Cerebellar cortex (tissue), 1 donor: ENCODE measurements at regions not wholly inside any gene's neighbourhood (a gene's known extent, or its start where the extent isn't known, plus 50 kb on each side); places are given as distances from the start of the nearest gene placed in this dataset.

Experiments used
- DNase-seq: peaks from one replicate; pipeline ENCODE4 v3.0.0-alpha.2; 2015; ENCODE audit warnings: low spot score

- DNase-seq, result no peak
Observed at GRCh38 chr4:123878976-123879375, 482.4 kb downstream of the SPRY1 start.

GRCh38 chr4:123880631-123881030 lies 484.0 kb downstream of the SPRY1 start:
- no peak for DNase-seq

DNA sequence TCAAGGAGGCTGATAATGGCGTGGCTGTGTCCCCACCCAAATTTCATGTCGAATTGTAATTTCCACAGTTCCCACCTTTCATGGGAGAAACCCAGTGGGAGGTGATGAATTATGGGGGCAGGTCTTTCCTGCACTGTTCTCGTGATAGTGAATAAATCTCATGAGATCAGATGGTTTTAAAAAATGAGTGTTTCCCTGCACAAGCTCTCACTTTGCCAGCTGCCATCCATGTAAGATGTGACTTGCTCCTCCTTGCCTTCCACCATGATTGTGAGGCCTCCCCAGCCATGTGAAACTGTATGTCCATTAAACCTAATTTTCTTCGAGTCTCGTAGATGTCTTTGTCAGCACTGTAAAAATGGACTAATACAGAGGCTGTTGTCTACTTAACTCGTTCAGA lies 488.3 kb downstream of the SPRY1 start:
- no peak for DNase-seq

DNA sequence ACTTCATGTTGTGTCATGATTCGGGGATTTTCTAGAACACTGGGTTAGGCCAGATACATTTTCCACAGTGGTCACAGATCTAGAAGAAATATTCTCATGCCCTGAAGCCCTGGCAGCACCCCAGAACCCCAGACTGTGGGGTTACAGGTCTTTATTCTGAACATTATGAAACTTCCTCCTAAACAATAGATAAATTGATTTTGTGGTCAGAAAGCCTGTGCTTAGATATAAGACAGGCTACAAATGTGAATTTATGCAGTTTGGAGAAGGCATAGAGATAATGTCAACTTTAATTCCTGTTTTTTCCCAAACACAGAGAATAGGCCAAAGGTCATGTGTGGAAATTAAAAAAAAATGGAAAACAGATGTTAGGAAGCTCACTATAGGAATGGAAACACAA lies 492.9 kb downstream of the SPRY1 start:
- no peak for DNase-seq

DNA sequence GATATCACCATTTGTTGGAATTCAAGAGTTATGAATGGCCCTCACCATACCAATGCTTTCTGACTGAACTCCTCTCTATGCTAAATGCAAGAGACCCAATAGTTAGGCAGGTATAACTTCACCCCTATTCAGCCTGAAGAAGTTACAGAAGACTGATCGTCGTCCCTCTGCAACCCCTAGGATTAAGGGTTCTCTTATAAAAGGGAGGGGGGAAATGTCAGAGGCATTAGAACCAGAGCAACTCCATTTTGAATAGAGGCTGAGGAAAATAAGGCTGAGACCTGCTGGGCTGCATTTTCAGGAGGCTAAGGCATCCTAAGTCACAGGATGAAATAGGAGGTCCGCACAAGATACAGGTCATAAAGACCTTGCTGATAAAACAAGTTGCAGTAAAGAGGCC lies 494.3 kb downstream of the SPRY1 start:
- no peak for DNase-seq

- no peak for DNase-seq
Observed at GRCh38 chr4:123891881-123892280, 495.3 kb downstream of the SPRY1 start.

DNA sequence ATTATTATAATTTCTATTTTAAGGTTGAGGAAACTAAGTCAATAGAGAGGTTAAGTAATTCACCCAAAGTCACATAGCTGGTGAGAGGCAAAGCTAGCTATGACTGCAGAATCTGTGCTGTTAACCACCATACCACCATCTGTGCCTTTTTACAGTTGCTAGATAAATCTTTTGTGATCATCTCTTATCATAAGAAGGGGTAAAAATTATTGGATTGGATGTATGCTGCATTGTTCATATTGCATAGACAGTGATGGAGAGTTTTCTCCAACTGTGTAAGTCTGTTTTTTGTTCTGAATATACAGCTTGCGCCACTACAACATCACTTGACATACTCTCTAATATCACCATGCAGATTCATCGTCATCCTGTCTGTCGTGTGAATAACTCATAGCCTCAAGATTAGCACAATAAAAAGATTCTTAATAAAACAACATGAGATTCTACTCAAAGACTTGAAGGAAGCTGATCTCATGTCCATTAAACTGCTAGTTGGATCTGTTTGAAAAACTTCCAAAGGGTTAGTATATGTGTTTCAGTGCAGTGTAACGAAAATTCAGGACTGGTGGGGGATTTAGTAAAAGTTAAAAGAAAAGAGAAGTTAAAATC lies 495.9 kb downstream of the SPRY1 start:
- DNase-seq, result no peak

DNA sequence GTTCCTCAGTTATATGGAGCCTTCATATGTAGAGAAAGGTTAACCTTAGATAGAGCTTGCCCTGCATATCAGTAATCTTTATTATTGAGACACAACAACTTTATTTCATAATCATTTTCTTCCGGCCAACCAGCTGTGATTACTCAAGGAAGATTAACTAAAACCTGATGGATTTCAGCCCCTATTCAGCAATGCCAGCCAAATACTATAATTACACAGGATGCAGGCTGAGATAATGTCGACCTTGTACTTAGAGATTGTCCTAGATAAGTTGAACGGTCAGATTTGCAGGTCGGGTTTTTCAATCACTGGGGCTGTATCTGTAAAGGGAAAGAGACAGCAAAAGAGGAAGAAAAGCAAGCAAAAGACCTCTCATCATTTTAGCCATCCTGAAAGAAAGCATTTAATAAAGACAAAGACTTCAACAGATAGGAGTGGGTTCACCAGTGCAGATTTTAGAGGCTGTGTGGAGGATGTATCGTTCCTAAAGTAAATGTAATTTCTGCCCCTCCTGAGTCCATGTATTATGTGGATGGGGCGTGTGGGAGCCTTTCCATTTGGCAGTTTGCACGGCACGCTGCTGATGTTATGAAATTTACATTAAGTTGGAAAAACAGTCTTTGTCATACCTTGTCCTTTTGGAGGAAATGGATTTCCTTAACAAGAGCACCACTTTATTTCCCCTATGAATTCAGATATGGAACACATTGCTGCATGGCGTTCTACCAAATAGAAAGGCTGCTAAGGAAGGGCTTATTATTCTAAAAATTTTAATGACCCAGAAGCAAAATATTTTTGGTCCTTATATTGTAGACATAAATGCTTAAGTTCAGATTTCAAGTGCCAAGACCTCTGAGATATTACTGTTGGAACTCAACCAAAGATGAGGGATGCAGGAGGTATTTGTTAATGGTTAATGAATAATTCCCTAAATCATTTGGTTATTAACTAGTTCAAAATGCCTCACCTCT lies 496.7 kb downstream of the SPRY1 start:
- DNase-seq, result no peak

DNA sequence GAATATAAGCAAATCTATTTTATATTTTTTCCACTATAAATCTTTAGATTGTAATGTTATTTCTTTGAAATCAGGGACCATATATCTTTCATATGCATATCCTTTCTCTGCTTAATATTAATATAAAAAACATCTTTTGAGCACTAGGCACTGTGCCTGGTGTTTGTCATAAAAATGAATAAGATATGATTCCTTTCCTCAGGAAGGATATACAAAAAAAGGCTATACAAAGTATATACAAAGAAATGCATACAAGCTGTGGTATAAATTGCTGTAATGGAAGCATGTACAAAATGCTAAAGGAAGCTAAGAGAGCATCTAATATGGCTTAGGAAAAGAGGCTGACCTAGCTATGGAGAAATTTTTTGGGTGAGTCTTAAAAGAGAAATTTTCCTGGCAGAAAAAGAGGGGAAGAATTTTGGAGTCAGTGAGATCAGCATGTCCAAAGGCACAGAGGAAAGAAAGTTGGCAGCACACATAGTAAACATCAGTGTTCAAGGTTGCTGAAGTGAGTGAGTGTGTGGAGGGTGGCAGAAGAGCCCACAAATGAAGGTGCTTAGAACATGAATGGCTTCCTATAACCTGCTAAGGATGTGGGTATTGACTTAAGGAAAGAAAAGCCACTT lies 500.0 kb downstream of the SPRY1 start:
- DNase-seq, result no peak

- no peak for DNase-seq
Observed at GRCh38 chr4:123898946-123899666, 502.5 kb downstream of the SPRY1 start.

DNA sequence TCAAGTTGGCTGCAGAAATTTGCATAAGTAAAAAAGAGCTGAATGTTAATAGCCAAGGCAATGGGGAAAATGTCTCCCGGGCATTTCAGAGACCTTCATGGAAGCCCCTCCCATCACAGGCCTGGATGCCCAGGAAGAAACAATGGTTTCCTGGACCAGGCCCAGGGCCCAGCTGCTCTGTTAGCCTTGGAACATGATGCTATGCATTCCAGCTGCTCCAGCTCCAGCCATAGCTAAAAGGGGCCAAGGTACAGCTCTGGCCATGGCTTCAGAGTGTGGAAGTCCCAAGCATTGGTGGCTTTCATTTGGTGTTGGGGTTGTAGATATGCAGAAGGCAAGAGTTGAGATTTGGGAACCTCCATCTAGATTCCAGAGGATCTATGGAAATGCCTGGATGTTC lies 508.3 kb downstream of the SPRY1 start:
- no peak for DNase-seq

DNA sequence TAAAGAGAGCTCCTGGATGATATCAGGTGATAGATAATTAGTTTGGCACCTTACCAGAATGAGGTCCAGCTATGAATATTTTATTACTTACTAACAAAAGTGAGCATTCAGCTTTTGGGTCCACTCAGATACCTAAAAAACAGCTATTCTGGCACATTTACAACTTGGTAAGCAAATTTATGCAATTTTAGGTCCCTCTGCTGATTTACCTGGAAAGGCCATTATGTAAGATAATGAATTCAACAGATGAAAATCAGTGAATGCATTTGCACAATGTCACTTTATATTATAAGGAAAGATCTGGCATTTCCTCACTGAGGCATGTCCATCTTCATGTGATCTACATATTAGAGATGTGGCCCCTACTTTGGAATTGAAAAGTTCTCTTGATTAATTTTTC lies 517.0 kb downstream of the SPRY1 start:
- no peak for DNase-seq

DNA sequence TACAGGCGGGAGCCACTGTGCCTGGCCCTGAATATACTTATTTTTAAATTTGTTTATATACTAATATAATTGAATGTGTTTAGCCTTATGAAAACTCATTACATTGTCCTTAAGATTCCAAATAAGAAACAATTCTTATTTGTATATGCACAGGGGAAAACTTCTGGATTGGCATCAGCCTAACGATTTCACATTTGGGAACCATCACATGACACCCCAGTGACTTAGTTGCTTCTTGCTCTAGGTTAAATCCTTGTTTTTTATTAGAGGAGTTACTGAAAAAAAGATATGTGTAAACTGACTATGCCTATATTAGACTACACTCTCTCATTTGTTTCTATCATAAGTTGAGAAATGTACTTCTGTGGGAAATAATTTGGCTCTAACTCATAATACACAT lies 520.2 kb downstream of the SPRY1 start:
- no peak for DNase-seq

DNA sequence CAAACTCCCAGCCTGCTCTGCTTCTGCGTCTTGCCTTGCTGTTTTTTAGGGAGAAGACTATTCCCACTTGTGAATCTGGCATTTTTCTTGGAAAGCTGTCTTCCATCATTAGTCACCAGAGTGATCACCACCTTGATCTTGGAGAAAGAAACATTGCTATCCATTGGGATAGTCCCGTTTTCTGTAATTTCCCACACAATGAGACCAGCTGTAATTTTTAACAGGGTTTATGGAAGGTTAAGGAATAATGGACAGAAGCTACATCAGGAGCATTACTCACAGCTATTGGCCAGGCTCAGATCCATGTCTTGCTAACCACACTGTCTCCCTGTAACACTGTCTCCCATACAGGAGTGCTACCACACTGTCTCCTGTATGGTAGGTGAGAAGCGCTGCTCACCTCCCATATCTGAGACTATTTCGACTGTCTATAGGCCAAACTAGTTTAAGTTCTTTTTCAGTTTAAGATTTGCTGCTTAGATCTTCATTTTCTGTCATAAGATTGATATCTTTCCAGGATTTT lies 523.0 kb downstream of the SPRY1 start:
- DNase-seq, result no peak

GRCh38 chr4:123921339-123921738 lies 524.7 kb downstream of the SPRY1 start:
- DNase-seq, result no peak

DNA sequence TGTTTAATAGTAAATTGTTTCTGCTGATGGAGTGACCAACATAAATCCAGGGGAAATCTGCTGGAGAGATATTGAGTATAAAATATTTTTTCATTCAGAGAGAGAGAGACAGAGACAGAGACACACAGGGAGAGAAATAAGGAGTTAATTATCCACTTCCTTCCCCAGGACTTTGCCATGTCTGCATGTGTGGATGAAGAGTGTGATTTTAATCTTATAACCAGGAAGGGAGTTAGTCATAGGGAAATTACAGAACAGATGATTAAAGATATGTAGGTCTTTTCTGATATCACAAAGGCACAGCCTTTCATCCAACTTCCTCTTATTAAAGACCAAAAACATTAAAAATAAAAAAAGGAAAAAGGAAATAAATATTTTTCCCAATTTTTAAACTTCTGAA lies 526.3 kb downstream of the SPRY1 start:
- no peak for DNase-seq

GRCh38 chr4:123924536-123924935 lies 527.9 kb downstream of the SPRY1 start:
- DNase-seq, result no peak

- DNase-seq, result no peak
Observed at GRCh38 chr4:123929565-123929964, 533.0 kb downstream of the SPRY1 start.

DNA sequence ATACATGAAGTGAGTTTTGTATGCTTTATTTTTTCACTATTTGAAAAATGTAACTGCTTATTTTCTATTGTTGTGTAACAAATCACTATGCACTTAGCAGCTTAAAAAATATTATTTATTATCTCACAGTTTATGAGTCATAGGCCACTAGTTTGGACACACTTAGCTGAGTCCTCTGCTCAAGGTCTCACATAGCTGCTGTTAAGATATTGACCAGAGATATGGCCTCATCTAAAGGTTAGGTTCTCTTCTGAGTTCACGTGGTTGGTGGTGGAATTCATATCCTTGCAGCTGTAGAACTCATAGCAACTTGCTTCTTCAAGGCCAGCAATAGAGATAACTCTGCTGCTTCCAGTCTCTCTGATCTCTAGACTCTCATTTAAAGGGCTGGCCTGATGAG lies 534.4 kb downstream of the SPRY1 start:
- no peak for DNase-seq

- no peak for DNase-seq
Observed at GRCh38 chr4:123934096-123934495, 537.5 kb downstream of the SPRY1 start.

DNA sequence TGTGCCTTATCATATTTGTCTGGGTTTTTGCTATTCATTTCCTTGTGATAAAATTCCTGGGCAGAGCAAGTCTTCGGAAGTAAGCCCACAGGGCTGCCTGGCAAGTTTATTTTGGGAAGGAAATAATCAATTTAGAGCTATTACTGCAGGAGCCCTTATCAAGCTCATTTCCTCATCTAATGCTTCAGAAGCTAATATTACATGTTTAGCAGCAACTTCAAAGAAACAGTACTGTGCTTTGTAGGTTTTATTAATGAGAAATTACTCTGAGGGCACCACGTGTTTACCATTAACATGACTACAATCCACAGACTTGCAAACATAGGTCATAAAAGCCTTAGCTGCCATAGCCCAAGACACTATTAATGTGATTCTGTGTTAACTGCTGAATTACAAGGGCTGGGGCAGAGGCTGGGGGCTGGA lies 540.0 kb downstream of the SPRY1 start:
- no peak for DNase-seq

DNA sequence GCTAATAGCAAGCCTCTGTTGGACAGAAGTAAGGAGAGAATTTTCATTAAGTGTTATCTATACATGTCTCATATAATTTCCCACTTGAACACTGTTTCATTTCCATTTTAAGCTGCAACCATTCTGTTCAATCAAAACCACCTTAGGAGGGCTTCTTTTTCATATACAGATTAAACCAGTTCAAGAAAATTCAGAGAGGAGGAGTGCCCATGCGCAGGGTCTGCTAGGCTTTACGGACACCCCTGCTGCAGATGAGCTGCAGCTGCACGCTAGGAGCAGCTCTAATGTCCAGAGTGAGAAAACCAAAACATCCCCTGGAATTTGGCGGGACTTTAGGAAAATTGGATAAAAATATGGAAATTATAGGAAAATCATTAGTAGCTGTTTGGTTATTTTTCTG lies 541.0 kb downstream of the SPRY1 start:
- DNase-seq, result no peak
